GM18498 (cell line): ENCODE measurements at regions not wholly inside any gene's neighbourhood (a gene's known extent, or its start where the extent isn't known, plus 50 kb on each side); places are given as distances from the start of the nearest gene placed in this dataset.

ENCODE experiments used
- ATAC-seq: cut with Tn5 transposase; IDR thresholded peaks from one replicate; pipeline ENCODE4 v1.9.1; 2021; ENCODE audit warnings: mild to moderate bottlenecking, moderate library complexity; ENCODE audit not compliant: unreplicated experiment

DNA sequence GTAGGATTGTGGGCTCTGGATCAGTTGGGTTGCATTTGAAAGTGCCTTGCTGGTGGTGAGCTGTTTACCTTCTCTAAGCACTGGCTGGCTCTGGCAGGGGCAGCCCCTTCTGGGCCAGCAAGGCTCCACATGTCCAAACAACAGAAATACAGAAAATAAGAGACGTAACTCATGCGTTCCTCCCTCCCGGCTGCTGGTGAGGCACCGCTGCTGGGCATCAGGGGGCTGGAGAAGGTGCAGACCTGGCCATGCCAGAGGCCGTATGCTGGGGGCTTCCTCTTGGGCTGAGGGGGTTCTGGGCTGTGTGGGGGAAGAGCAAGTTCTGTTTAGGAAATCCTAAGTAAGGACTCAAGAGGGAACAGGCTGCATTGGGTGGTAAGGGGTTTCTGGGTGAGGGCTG lies 140.6 kb downstream of the URI1 start:
- ATAC-seq: no peak

DNA sequence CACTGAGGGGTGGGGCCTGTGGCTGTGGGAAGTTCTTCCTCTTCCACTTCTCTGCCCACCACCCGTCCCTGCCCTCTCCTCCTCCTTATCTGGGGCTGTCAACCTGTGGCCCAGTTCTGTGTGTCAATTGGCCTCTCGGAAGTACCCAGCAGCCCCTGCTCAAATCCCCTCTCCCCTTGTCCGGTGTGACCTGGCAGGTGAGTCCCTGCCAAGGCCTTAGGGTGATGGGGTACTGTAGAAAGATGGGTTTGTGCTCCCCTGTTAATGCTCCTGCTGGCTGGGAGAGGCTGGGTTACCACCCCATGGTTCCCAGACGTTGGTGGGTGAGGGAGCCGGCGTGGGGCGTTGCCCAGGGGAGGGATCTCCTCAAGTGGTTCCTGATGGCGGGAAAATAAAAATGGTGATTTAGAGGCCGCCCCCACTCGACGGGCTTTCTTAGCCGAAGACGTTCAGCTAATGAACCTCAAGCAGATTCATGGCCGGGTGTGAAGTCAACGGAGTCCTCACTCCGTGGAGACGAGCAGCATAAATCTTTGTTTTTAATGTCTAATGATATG lies 141.2 kb downstream of the URI1 start:
- ATAC-seq: no peak

DNA sequence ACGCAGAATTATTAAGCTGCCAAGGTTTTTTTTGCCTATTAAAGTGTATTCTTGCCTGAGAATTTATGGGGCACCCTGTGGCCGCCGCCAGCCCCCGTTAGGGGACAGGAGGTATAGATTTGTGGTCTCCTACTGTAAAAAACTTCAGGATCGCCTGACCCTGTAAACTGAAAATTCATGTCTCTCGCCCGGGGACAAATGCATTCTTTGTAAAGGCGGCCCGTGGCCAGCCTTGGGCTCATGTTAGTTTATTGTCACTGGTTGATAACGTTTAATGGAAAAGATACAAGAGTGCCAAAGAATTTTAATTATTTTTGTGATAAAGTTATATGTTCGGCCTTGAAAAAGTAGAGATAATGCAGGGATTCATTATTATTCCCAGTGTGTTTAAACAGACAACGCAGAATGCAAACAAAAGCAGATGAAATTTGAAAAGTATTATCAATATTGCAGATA lies 141.7 kb downstream of the URI1 start:
- no peak for ATAC-seq

DNA sequence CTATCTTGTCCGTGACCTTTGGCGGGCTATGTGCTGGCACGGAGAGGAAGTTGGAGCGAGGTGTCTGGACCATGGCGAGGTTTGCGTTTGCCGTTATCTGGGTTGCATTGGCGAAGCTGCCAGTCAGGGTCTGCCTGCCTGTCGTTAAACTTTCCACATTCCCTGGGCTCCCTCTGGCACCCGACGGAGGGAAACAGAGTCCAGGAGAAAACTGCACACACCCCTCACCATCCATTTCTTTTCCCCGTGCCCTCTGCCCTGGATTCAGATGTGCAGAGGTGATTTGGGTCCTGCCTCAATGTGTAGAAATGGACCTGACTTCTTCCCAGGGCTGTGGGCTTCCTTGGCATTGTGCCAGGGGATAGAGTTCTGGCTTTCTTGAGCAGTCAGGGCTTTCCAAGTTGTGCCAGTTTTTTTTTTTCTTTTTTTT lies 142.4 kb downstream of the URI1 start:
- ATAC-seq: no peak

DNA sequence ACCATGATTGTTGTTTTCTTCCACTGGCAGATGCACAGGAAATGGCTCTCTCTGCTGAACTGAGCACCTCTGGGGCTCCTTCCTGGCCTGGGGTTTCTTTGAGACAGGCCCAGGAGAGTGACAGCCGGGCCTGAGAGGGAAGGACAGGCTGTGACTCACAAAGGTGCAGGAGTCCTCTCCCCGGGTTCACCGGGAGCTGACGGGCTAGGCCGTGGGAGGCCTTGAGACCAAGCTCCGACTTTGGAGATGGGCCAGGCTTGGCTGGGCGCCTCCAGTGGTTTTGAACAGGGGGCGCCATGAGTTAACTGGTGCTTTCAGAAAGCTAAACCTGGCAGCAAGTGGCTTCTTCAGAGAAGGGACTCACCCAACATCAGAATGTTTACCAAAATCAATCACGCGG lies 143.4 kb downstream of the URI1 start:
- ATAC-seq: no peak

DNA sequence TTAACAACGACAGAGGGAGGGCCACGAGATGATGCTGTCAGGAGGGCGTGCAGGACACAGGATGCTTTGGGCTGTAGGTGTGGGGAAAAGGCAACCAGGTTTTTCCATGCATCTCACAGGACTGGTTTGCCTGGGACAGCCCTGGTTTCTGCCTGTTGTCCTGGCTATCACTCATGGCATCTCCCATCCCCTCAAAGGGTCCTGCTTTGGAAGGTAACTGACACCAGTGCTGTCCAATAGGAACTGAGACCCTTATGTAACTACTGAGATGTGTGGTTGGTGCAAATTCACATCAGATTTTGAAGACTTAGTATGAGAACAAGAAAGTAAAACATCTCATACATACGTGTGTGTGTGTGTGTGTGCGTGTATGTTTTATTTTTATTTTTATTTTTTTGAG lies 144.2 kb downstream of the URI1 start:
- no peak for ATAC-seq

DNA sequence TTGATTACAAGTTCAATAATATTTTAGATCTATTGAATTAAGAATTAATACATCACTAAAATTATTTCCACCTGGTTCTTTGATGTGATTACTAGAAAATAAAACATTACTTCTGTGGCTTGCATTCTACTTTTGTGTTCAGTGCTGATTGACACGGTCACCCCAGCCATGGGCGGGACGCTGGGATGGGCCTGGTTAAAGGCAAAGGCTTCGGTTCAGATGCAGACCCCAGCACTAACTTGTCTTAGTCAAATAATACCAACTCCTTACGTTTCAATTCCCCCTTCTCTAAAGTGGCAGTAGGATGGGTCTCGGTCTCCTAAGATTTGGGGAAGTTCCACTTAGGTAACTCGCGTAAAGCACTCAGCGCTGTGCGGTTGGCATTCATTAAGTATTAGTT lies 144.9 kb downstream of the URI1 start:
- no peak for ATAC-seq

DNA sequence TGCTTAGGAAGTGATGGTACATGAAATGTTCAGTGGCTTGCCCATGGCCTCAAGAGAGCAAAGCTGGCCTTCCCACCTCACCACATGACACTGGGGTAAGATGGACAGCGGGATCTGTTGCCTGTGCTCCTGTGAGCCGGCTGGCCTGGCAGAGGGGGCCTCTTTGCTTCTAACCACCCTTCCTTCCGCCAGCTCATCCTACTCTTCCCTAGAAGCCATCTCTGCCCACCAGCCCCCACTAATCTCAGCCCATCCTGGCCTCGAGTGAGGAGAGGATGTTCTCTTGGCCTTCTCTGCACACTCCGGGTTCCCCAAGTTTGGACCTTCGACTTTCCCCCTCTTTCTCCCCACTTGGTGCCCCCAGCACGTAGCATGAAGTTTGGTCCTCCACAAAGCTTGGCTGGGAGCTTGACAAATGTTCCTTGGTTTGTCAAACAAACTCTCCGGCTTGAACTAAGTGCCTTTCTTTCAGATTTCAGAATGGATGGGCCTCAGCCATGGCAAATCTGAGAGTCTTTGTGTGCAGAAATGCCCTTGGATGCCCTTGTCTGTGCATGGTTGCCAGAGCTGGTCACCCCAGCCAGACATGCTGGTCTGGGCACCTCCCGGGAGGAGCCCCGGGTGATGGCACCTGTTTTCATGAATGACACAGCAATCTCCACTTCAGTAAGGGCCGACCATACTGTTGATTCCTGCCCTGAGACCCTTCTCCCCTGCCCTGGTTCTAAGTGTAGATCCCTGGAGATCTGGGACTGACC lies 145.5 kb downstream of the URI1 start:
- ATAC-seq: no peak

DNA sequence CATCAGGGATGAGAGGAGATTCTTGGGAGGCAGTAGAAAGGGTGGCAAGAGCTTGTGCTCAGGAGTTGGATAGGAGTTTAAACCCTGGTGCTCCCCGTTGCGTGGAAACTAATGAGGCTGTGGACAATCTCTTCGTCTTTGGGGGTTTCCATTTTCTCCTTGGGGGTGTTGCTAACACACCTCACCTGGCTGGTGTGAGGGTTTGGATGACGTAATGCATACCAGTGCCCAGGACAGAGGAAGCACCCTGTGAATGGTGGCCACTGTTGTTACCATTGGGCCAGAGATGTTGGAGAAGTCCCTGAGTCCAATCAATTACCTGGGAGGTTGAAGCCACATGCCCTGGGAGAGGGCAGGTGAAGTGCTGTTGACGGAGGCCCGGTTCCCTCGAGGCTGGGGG lies 146.5 kb downstream of the URI1 start:
- no peak for ATAC-seq

DNA sequence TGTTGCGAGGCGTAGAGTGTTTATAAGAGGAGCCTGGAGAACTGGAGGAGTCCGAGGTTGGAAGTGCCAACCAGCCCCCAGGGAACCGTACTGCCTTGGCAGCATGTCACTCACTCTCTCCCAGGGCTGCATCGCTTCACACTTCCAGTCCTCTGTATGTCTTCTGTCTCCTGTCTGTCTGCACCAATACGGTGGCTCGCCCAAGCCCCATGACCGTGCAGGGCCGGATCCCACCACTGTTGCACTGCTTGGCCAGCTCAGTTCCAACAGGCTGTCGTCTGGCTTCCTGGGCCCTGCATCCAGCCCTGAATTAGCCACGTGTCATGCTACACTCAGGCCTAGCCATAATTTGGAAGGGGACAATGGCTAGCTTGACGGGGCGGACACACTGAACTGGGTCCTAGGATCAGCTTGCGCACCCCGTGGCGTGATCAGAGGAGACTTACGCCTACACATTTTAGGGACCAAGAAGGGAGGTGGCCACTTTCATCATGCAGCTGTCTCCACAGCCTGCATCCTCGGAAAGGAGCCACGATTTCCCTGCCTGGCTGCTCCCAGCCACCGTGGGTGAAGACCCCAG lies 147.1 kb downstream of the URI1 start:
- no peak for ATAC-seq

DNA sequence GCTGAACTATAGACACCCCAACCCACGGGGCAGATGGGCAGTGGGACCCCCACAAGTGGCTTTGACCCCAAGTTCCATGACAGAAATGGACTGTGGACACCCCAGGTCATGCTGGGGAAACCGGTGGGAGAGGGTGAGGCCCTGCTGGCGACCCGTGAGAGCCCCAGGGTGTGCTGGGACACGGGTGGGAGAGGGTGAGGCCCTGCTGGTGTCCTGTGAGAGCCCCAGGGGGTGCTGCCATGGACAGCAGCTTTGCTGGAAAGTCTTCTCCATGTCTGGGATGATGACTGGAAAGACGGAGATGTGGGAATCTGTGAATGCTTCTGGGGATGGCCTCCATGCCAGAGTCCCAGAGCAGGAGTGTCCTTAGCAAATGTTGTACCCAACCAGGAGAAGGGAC lies 148.4 kb downstream of the URI1 start:
- ATAC-seq: no peak

DNA sequence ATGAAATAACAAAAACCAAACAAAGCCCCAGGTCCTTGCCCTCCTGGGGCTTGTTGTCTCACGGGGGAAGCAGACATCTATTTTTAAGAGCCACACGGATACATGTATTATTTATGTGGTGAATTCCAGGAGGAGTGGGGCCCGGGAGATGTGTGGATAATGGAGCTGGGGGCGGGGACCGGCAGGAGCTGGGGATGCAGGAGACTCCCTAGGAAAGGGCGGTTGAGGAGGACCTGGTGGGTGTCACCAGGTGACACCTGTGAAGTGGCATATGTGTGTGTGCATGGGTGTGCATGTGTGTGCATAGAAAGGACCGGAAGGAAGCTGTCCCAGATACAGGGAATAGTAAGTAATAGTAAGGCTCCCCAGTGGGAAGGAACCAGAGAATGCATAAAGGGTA lies 148.9 kb downstream of the URI1 start:
- no peak for ATAC-seq

DNA sequence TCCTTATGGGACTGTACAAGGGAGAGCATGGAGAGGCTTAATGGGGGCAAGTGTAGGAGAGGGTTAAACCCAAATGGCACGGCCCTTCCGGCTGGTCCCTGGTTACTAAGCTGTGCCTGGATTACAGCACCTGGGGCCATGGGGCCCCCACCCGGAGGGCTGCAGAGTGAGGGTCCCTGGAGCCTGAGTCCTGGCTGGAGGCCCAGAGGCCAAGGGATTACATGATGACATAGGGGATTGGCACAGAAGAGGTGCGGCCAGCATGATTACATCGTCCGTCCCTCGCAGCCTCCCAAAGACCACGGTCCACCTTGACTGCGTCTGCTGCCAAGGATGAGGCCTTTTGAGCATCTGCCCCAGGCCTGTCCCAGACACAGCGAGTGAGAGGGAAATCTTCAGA lies 149.4 kb downstream of the URI1 start:
- no peak for ATAC-seq

DNA sequence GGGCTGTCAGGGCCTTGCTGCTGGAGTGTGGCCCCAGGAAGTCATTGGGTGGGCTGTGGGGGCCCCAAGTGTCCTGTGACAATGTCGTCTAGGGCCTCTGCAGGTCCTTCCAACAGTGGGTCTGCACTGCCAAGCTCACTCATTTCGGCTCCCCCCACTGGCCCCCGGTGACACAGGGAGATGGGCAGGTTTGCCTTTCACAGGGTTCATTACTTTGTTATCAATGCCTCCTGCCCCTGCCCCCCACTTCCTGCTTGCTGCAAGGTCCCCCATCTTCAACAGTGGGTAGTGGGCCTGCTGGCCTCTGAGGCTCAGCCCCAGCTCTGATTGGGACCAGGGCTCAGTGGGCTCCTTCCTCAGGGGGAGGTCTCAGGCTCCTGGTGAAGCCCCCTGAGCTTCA lies 149.8 kb downstream of the URI1 start:
- no peak for ATAC-seq

DNA sequence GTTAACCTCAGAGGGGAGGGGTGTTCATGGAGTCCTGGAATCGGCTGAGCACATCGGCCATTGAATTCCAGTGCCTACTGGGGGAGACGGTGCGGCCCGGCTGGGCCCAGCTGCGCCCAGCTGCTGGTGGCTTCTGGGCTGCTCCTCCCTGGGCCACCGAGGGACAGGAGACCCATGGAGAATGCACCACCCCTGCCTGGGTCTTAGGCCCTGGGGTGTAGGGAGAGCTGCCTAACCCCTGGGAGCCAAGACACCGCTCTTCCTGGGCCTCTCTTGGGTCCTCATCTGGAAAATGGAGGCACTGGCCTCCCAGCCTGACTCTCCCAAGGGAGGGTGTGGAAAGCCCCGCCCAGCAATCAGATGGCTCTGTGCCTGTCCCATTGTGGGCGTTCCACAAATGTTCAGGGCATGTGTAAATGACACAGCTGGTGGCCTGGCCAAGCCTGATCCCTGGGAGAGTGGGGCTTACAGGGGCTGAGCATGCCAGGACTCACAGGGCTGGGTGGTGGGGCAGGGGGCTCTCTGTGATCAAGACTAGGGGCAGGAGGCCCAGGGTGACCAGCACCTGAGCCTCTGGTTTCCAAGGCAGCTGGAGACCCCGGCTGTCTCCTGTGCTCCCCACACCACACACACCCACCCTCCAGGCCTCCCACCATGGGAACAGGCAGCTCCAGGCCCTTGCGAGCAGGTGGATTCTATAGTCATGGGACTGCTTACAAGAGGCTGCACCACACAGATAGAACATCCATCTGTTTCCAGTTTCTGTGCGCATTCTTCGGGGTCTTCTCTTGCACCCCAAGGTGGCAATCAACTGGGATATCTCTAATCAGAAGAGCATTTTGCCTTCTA lies 150.9 kb downstream of the URI1 start:
- ATAC-seq: no peak

DNA sequence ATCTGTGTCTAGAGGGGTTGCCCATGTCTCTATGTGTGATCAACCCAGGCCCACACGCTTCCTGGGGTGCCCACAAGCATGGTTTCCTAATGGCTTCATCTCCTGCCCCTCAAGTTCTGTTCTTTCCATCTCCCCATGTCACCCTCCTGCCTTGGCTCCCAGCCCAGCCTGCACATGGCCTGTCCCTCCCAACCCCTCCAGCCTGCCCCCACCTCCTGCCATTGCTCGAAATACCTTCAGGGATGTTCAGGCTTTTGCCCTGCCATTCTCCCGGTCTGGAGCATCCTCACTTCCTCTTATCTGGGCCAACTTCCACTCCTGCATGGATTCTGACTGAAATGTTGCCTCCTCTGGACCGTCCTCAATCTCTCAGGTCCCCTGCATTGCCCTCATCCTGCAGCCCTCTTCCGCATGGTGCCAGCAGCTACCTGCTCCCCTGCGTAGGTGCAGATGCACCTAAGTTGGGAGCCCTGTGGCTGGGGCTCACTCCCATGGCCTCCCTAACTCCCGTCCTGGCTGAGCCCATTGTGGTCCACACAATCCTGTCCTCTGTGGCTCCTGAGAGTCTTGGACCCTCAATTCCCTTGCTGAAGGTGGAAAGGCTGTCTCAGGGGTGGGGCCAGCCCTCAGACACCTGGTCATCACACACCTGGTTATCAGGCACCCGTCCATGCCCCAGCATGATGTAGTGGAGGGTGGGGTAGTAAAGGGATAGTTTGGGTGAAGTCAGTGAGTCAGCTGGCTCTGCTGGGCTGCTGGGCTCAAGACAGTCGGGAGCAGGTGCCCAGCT lies 152.1 kb downstream of the URI1 start:
- ATAC-seq: no peak

DNA sequence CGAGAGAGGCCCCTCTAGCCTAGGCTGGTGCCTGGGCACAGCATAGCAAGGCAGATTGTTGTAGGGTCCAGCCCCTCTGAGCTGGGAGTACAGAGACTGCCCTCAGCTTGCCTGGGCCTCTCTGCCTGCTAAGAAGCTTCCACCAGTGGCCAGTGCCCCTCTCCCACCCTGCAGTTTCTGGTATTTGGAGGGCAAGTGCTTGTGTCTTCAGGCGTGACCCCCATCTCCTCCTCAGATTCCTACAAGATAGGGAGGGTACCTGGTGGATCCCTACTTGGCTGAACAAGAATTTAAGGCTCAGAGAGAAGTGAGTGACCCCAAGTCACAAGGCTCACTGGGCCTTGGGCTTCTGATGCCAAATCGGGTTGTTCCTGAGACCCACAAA lies 152.7 kb downstream of the URI1 start:
- no peak for ATAC-seq

DNA sequence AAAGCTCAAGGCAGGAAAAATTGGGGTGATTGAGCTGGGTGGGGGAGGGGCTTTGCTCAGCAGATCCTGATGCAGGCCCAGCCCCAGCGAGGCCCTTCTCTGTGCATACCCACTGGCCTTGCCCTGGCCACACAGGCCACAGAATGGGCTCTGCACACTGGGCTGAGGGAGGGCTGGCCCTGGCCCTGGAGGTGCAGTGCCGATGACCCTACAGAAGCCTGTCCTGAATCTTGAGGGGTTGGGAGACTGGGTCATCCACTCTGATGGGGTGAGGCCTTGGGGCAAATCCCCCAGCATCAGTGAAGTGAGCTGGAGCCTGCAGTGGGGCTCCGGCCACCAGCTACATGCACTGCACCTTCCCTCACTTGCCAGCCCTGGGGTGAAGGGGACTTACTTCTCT lies 153.1 kb downstream of the URI1 start:
- no peak for ATAC-seq

DNA sequence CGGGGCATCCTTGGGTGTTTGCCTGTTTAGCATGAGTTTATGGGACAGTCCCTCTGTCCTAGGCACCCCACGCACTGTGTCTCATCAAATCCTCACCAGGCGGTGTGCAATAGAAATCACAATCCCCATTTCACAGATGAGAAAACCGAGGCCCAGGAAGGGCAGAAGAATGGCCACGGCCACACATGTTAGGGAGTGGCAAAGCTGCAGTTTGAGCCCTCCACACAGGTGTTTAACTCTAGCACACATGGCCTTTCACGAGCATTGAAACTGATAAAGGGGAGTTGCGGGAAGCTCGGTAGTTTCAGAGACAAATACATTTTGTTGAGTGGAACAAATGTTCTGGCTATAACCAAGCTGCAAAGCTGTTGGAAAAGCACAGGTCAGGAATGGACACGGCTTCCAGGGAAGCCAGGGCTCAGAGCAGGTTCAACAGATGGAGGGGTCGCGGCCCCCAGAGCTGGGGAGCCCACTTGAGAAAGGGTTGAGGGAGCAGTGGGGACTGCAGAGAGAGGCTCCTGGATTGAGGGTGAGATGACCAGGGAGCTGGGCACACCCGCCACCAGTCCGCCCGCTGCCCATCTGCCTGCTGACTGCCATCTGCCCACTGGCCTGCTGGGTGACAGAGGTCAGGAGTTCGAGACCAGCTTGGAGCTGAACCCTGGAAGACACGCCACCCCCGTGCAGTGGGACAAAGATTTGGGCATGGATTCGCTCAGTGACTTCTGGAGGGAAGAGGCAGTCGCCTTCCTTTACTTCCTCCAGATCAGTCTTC lies 154.7 kb downstream of the URI1 start:
- ATAC-seq: no peak

DNA sequence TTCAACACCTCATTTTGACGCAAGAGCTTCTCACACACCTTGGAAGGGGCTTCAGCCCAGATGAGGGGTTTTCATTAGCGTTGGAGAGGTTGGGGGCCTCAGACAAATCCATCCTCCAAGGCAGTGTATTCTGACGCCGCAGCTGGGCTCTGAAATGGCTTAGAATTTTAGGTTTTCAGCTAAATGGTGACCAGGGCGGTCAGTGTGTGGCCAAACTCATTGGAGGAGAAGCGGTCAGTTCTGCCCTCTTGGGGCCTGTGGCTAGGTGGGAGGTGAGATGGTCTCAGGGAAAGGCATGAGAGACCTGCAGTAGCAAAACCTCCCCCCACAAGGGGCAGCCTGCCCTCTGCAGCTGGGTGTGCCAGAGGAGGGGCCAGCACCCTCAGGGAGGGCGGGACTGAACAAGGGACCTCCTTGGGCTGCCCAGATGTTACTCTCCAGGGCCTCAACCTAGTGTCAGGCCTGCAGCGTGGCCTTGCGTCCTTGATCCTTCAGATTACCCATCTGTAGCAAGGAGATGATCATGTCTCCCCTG lies 155.8 kb downstream of the URI1 start:
- no peak for ATAC-seq
